GM12891 (cell line): ENCODE measurements at regions not wholly inside any gene's neighbourhood (a gene's known extent, or its start where the extent isn't known, plus 50 kb on each side); places are given as distances from the start of the nearest gene placed in this dataset.

Source experiments
- POLR2A ChIP-seq: IDR thresholded peaks from 2 replicates; pipeline ENCODE4 v1.6.1; 2011; ENCODE audit warnings: low read depth, low read length, control low read depth
- POLR2AphosphoS5 ChIP-seq: IDR thresholded peaks from 2 replicates; pipeline ENCODE4 v1.6.1; 2011; ENCODE audit warnings: low read depth, low read length, control low read depth
- TAF1 ChIP-seq: IDR thresholded peaks from 2 replicates; pipeline ENCODE4 v1.6.1; 2011; ENCODE audit warnings: low read depth, low read length, control low read depth

- TF ChIP-seq POLR2A (no peak), POLR2AphosphoS5 (no peak), TAF1 (no peak)
Measured at GRCh38 chr2:175732531-175732930, 269.5 kb downstream of the LNPK start.
